Left lung (tissue), 4 donors: ENCODE measurements at regions not wholly inside any gene's neighbourhood (a gene's known extent, or its start where the extent isn't known, plus 50 kb on each side); places are given as distances from the start of the nearest gene placed in this dataset.
A peak's percentile ranks its signal among the peaks of the same experiment; 100 is the strongest.

ENCODE experiments used
- ATAC-seq: fragments of 200-7000 bp; cut with Tn5 transposase; one replicate; pipeline ENCODE4 v1.9.1; 2020; ENCODE audit warnings: moderate library complexity
- DNase-seq, 4 donors: peaks; one replicate each; pipeline ENCODE4 v3.0.0-alpha.2; 2013 to 2020
- H3K27ac ChIP-seq, 2 donors: fragments of 200-600 bp; sonication (generic) in 1 of 2; one replicate each; pipeline versions ENCODE4 v1.5.0 to v1.8.0; 2020 to 2021
- H3K27me3 ChIP-seq, 2 donors: fragments of 200-600 bp; sonication (generic) in 1 of 2; one replicate each; pipeline versions ENCODE4 v1.5.0 to v1.8.0; 2020 to 2021
- H3K36me3 ChIP-seq, 2 donors: fragments of 200-600 bp; sonication (generic) in 1 of 2; one replicate each; pipeline versions ENCODE4 v1.5.0 to v1.8.0; 2020 to 2021
- H3K4me1 ChIP-seq, 2 donors: fragments of 200-600 bp; one replicate each; pipeline ENCODE4 v1.8.0; 2021
- H3K4me3 ChIP-seq, 2 donors: fragments of 200-600 bp; sonication (generic) in 1 of 2; one replicate each; pipeline versions ENCODE4 v1.5.0 to v1.8.0; 2020 to 2021; ENCODE audit warnings: mild to moderate bottlenecking in 1 of 2
- H3K9me3 ChIP-seq, 2 donors: fragments of 200-600 bp; sonication (generic) in 1 of 2; one replicate each; pipeline versions ENCODE4 v1.5.0 to v1.8.0; 2020 to 2021
- intact Hi-C, 2 donors: fragments of 100-400 bp; cut with DNase I; formaldehyde crosslinking; loops; one replicate each; pipeline versions ENCODE4 v1.11.2 to v1.14.2; 2022
- TF ChIP-seq, protein P1 (sequence below), 2 donors: fragments of 200-600 bp; sonication (generic) in 1 of 2; IDR thresholded peaks; one replicate each; pipeline versions ENCODE4 v1.5.0 to v1.8.0; 2021; ENCODE audit warnings: antibody characterized with exemption in 2 of 2
- donor health status: DM: no; HTN: yes; CAD: no.
- donor health status: DM: no; HTN: no; CAD: no.

DNA sequence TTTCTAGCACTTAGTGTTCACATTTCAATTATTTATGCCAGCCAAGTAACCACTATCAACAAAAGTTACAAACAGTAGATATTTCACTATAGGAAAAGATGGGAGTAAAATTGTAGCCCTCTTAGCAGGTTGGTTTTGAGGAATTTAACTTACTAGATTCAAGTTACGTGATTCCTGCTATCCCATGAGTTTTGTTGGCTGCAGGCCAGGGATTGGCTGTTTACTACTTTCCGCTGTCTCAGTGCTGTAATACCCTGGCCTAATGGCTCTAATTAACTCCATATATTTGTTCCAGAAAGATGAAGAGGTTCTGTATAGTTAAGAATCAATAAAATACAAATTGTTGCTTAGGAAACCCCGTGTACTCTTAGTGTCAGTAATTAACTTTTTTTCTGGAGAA is 55.5 kb upstream of the MAGED1 start:
- H3K36me3 ChIP-seq: no peaks in the 10 kb centered on the region
- intact Hi-C loops: no loop called here
- H3K4me1 ChIP-seq: no peaks in the 10 kb centered on the region
- ATAC-seq: peak; percentile 17
- TF ChIP-seq, protein P1, sequence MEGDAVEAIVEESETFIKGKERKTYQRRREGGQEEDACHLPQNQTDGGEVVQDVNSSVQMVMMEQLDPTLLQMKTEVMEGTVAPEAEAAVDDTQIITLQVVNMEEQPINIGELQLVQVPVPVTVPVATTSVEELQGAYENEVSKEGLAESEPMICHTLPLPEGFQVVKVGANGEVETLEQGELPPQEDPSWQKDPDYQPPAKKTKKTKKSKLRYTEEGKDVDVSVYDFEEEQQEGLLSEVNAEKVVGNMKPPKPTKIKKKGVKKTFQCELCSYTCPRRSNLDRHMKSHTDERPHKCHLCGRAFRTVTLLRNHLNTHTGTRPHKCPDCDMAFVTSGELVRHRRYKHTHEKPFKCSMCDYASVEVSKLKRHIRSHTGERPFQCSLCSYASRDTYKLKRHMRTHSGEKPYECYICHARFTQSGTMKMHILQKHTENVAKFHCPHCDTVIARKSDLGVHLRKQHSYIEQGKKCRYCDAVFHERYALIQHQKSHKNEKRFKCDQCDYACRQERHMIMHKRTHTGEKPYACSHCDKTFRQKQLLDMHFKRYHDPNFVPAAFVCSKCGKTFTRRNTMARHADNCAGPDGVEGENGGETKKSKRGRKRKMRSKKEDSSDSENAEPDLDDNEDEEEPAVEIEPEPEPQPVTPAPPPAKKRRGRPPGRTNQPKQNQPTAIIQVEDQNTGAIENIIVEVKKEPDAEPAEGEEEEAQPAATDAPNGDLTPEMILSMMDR (IDR thresholded peaks at IDR 0.05): no peak
- H3K9me3 ChIP-seq: no peaks in the 10 kb centered on the region
- H3K27ac ChIP-seq: no peak overlapping the region
- H3K27me3 ChIP-seq: no peaks in the 10 kb centered on the region
- peak in 2 of 4 donors; percentile 34 to 53 for DNase-seq
- H3K4me3 ChIP-seq: no peak overlapping the region
